ENCODE measurements at regions not wholly inside any gene's neighbourhood (a gene's known extent, or its start where the extent isn't known, plus 50 kb on each side); places are given as distances from the start of the nearest gene placed in this dataset.

- no peak for TF ChIP-seq CTCF (IDR thresholded peaks at IDR 0.05; ENCODE audit: low read depth, low read length)
- CTCF ChIA-PET: no interaction called here
- no peak overlapping the region for H3K27ac ChIP-seq (ENCODE audit: low read depth, low read length)
Observed at GRCh38 chr3:110925798-110926197, 145.8 kb upstream of the NECTIN3 start.

DNA sequence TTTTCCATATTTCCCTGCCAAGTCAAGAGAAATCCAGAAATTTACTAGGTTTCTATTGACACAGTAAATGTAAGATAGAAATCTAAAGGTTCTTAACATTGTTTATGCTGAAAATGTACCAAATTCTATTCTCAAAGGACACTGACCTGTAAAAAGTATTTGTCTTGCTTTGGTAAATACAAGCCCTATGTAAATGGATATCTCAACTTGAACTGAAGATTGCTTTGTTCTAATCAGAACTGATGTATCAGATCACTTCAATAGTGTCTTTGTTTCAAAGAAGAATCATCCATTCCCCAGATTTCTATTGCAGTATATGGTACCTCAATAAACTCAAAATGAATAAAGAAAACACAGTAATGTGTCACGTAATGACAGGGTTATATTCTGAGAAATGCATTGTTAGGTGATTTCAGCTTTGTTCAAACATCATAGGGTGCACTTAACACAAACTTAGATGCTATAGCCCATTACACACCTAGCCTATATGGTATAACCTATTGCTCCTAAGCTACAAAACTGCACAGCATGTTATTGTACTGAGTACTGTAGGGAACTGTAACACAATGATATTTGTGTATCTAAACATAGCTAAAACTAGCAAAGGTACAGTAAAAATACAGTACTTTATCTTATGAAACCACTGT lies 143.5 kb upstream of the NECTIN3 start:
- Histone ChIP-seq H3K9me3 (ENCODE audit: control insufficient read depth, insufficient read depth, low read length) (no peaks in the 10 kb centered on the region), H3K27me3 (ENCODE audit: control insufficient read depth, insufficient read depth, low read length) (no peaks in the 10 kb centered on the region), H3K4me3 (ENCODE audit: low read depth, low read length) (no peak overlapping the region), H3K27ac (ENCODE audit: low read depth, low read length) (no peak overlapping the region)
- no peak for DNase-seq (ENCODE audit: low read depth, low spot score)
- ChIA-PET CTCF (no interaction called here), POLR2A (no interaction called here)
- no peak for TF ChIP-seq CTCF (IDR thresholded peaks at IDR 0.05; ENCODE audit: low read depth, low read length)

More at GRCh38 chr3:110925798-110926197, 145.8 kb upstream of the NECTIN3 start:
- Histone ChIP-seq H3K9me3 (ENCODE audit: control insufficient read depth, insufficient read depth, low read length) (no peaks in the 10 kb centered on the region), H3K4me3 (ENCODE audit: low read depth, low read length) (no peak overlapping the region), H3K27me3 (ENCODE audit: control insufficient read depth, insufficient read depth, low read length) (no peaks in the 10 kb centered on the region)
- POLR2A ChIA-PET: no interaction called here
- no peak for DNase-seq (ENCODE audit: low read depth, low spot score)

DNA sequence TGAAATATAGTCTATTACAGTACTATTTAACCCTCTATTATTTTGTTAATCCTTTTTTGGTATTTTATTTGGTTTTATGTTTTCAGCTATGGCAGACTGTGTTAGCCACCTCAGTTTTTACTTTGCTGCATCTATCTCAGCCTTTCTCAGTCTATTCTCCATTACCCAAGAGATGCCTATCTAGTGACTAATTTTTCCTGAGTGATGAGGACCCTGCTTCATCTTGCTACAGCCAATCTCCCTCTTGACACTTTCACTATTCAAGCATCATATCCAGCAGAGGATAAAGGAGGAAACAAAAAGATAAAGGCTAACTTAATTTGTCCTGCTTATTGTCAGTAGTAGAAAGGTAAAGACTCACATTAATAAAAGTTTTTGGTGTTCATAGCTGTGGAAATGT lies 141.8 kb upstream of the NECTIN3 start:
- TF ChIP-seq CTCF (IDR thresholded peaks at IDR 0.05; ENCODE audit: low read depth, low read length): no peak
- H3K27ac ChIP-seq (ENCODE audit: low read depth, low read length): no peak overlapping the region
- no peak for DNase-seq (ENCODE audit: low read depth, low spot score)
- ChIA-PET CTCF (no interaction called here), POLR2A (no interaction called here)
- H3K4me3 ChIP-seq (ENCODE audit: low read depth, low read length): no peak overlapping the region
- no peaks in the 10 kb centered on the region for H3K9me3 ChIP-seq (ENCODE audit: control insufficient read depth, insufficient read depth, low read length)
- H3K27me3 ChIP-seq (ENCODE audit: control insufficient read depth, insufficient read depth, low read length): no peaks in the 10 kb centered on the region

DNA sequence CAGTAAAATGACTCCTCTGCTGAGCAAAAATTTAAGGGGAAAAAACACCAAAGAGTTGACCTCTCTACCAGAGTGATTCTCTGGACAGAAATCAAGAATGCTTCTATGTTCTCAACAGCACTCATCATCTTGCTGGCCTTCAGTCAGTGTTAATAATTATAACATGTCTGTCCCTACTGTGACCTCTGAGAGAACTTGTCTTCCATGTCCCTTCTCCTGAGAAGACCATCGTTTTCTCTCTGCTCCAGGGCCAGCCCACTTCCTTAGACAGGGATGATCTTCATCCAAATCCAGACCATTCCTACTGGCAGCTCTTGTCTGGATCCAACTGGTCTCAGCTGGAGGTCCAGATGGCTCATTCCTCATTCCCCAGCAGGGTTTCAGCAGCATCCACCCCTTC lies 139.0 kb upstream of the NECTIN3 start:
- H3K27ac ChIP-seq (ENCODE audit: low read depth, low read length): no peak overlapping the region
- no peaks in the 10 kb centered on the region for H3K27me3 ChIP-seq (ENCODE audit: control insufficient read depth, insufficient read depth, low read length)
- no peak overlapping the region for H3K4me3 ChIP-seq (ENCODE audit: low read depth, low read length)
- DNase-seq (ENCODE audit: low read depth, low spot score): no peak
- TF ChIP-seq CTCF (IDR thresholded peaks at IDR 0.05; ENCODE audit: low read depth, low read length): no peak
- POLR2A ChIA-PET: interaction anchor here (0.5 kb wide), 1 partner anchor 72 kb away, joined by 3 read pairs; no protein-coding TSS in a partner anchor
- H3K9me3 ChIP-seq (ENCODE audit: control insufficient read depth, insufficient read depth, low read length): no peaks in the 10 kb centered on the region
- CTCF ChIA-PET: interaction anchor here (0.5 kb wide), 1 partner anchor 72 kb away, joined by 3 read pairs; no protein-coding TSS in a partner anchor

DNA sequence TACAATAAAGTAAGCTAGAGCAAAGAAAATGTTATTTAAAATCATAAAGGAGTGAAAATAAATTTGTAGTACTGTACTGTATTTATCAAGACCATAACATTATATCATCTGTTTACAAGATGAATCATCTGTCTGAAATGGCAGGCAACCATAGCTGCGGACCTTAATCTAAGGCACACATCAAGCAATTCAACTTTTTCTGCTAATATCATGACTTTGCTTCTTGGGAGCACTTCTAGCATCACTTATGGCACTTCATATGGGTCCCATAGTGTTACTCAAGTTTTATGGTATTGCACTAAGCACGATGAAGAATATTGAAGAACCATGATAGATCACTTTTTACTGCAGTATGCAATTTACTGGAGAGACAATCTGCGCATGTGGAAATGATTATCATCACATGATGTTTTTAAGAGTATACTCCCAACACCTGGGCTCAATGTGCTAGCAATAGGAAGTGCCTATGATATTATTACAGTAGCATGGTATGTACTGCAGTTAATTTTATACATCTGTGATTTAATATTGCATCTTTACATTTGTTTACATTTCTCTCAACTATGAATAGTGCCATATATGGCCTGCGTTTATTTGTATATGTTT lies 137.7 kb upstream of the NECTIN3 start:
- ChIA-PET CTCF (interaction anchor here (0.6 kb wide), 1 partner anchor 321 kb away, joined by 5 read pairs; no protein-coding TSS in a partner anchor), POLR2A (no interaction called here)
- Histone ChIP-seq H3K4me3 (ENCODE audit: low read depth, low read length) (no peak overlapping the region), H3K9me3 (ENCODE audit: control insufficient read depth, insufficient read depth, low read length) (no peaks in the 10 kb centered on the region), H3K27ac (ENCODE audit: low read depth, low read length) (no peak overlapping the region), H3K27me3 (ENCODE audit: control insufficient read depth, insufficient read depth, low read length) (no peaks in the 10 kb centered on the region)
- DNase-seq (ENCODE audit: low read depth, low spot score): peak; percentile 13
- no peak for TF ChIP-seq CTCF (IDR thresholded peaks at IDR 0.05; ENCODE audit: low read depth, low read length)

Data from AG04450 (cell line).